ENCODE measurements at regions not wholly inside any gene's neighbourhood (a gene's known extent, or its start where the extent isn't known, plus 50 kb on each side); places are given as distances from the start of the nearest gene placed in this dataset.

DNA sequence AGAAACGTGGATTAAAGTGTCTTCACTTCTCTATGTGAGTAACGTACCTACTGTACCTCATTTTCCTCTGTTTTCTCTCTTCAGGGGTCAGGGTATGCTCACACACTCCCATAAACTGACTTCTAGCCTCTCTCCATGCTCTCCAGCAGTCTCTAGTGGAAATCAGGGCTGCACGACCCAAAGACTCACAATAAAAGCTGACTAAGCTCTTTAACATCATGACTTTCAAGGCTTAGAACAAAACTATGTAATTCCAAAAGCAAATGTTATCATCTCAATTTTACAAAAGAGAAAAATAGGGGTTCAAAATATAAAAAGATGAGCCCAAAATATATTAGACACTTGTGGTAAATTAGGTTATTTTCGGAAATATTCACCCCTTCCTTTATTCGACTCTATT lies 62.5 kb upstream of the KRTAP11-1 start:
- FAIRE-seq (no peak), DNase-seq (ENCODE audit: low read depth, low spot score) (no peak)
- dilution Hi-C loops (cut with MboI; ENCODE audit: extremely low pct_ligation_motif_present, low sequenced_read_pairs): no loop called here
- ChIA-PET POLR2A (no interaction called here), CTCF (no interaction called here)
- H3K27me3 ChIP-seq (ENCODE audit: control insufficient read depth in 2 of 2, insufficient read depth in 2 of 2, low read length in 2 of 2): no peaks in the 10 kb centered on the region
- H3K79me2 ChIP-seq (ENCODE audit: control insufficient read depth, insufficient read depth, low read length): no peaks in the 10 kb centered on the region
- BruUV-seq (replicated peaks): no TSS peak
- H3K9me3 ChIP-seq (replicated peaks; ENCODE audit: control insufficient read depth, insufficient read depth, low read length): peaks cover 7% of the 10 kb centered on the region
- no peak overlapping the region for H2AFZ ChIP-seq (ENCODE audit: low read depth, low read length)
- intact Hi-C loops (cut with micrococcal nuclease): no loop called here
- H4K20me1 ChIP-seq (replicated peaks; ENCODE audit: control insufficient read depth, extremely low read depth, insufficient read depth, low read length): no peaks in the 10 kb centered on the region
- H3K4me1 ChIP-seq (ENCODE audit: control insufficient read depth, extremely low read depth, insufficient read depth, low read length): no peaks in the 10 kb centered on the region
- no peak overlapping the region for H3K4me2 ChIP-seq (ENCODE audit: insufficient read depth, low read length)
- H3K27ac ChIP-seq (ENCODE audit: insufficient read depth, low read depth, low read length): no peak overlapping the region
- H3K9me1 ChIP-seq (replicated peaks; ENCODE audit: control insufficient read depth, extremely low read depth, insufficient read depth, low read length): no peaks in the 10 kb centered on the region
- no peaks in the 10 kb centered on the region for H3K36me3 ChIP-seq (ENCODE audit: control insufficient read depth in 2 of 2, extremely low read depth in 1 of 2, insufficient read depth in 2 of 2, low read length in 2 of 2)
- TF ChIP-seq GATA2 (IDR thresholded peaks at IDR 0.05; ENCODE audit: insufficient read depth, insufficient read length, low read depth, low read length): no peak
- TF ChIP-seq POLR2AphosphoS5 (IDR thresholded peaks at IDR 0.05; ENCODE audit: insufficient read depth, low read depth, low read length): no peak
- TF ChIP-seq, protein P1, sequence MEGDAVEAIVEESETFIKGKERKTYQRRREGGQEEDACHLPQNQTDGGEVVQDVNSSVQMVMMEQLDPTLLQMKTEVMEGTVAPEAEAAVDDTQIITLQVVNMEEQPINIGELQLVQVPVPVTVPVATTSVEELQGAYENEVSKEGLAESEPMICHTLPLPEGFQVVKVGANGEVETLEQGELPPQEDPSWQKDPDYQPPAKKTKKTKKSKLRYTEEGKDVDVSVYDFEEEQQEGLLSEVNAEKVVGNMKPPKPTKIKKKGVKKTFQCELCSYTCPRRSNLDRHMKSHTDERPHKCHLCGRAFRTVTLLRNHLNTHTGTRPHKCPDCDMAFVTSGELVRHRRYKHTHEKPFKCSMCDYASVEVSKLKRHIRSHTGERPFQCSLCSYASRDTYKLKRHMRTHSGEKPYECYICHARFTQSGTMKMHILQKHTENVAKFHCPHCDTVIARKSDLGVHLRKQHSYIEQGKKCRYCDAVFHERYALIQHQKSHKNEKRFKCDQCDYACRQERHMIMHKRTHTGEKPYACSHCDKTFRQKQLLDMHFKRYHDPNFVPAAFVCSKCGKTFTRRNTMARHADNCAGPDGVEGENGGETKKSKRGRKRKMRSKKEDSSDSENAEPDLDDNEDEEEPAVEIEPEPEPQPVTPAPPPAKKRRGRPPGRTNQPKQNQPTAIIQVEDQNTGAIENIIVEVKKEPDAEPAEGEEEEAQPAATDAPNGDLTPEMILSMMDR (IDR thresholded peaks at IDR 0.05; ENCODE audit: extremely low read depth in 1 of 2, insufficient read depth in 1 of 2, low read depth in 1 of 2, low read length in 2 of 2): no peak
- TF ChIP-seq FOS (IDR thresholded peaks at IDR 0.05; ENCODE audit: borderline replicate concordance, insufficient read depth, low read length): no peak
- TF ChIP-seq MYC (IDR thresholded peaks at IDR 0.05; ENCODE audit: low read depth, low read length): no peak
- no peak for TF ChIP-seq POLR2A (IDR thresholded peaks at IDR 0.05; ENCODE audit: low read depth, low read length)
- TF ChIP-seq EZH2 (IDR thresholded peaks at IDR 0.05; ENCODE audit: borderline replicate concordance, low read depth, low read length, severe bottlenecking): no peak
- no peak overlapping the region for H3K4me3 ChIP-seq (replicated peaks in 1 of 3; ENCODE audit: insufficient read depth in 1 of 3, low read depth in 1 of 3, low read length in 3 of 3)
- H3K9ac ChIP-seq (replicated peaks; ENCODE audit: extremely low read depth, insufficient read depth, low read length): no peak overlapping the region

DNA sequence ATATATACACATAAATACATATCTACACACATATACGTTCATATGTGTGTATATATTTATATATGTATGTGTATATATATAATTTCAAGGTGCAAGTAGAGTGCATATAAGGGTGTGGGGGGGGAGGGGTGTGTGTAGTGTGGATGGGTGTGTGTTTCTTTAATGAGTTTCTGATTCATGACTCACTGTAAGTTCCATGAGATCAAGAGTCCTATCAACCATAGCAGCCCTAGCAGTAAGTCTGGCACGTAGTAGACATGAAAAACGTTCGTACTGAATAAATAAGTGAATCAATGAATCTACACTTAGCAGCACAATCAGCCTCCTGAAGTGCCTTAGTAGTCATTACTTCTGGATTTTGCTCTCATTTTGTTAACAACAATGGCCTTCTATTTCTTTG lies 61.9 kb upstream of the KRTAP11-1 start:
- H3K4me2 ChIP-seq (ENCODE audit: insufficient read depth, low read length): no peak overlapping the region
- H3K9ac ChIP-seq (replicated peaks; ENCODE audit: extremely low read depth, insufficient read depth, low read length): no peak overlapping the region
- no peaks in the 10 kb centered on the region for H4K20me1 ChIP-seq (replicated peaks; ENCODE audit: control insufficient read depth, extremely low read depth, insufficient read depth, low read length)
- TF ChIP-seq, protein P1 (IDR thresholded peaks at IDR 0.05; ENCODE audit: extremely low read depth in 1 of 2, insufficient read depth in 1 of 2, low read depth in 1 of 2, low read length in 2 of 2): no peak
- TF ChIP-seq GATA2 (IDR thresholded peaks at IDR 0.05; ENCODE audit: insufficient read depth, insufficient read length, low read depth, low read length) (no peak), JUN (IDR thresholded peaks at IDR 0.05; ENCODE audit: borderline replicate concordance, insufficient read depth, insufficient read length, low read depth) (no peak)
- TF ChIP-seq, protein P2, sequence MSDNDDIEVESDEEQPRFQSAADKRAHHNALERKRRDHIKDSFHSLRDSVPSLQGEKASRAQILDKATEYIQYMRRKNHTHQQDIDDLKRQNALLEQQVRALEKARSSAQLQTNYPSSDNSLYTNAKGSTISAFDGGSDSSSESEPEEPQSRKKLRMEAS (IDR thresholded peaks at IDR 0.05; ENCODE audit: insufficient read depth, insufficient read length): no peak
- H3K4me3 ChIP-seq (replicated peaks in 1 of 3; ENCODE audit: insufficient read depth in 1 of 3, low read depth in 1 of 3, low read length in 3 of 3): no peak overlapping the region
- H3K27ac ChIP-seq (ENCODE audit: insufficient read depth, low read depth, low read length): no peak overlapping the region
- no peaks in the 10 kb centered on the region for H3K4me1 ChIP-seq (ENCODE audit: control insufficient read depth, extremely low read depth, insufficient read depth, low read length)
- no peaks in the 10 kb centered on the region for H3K27me3 ChIP-seq (ENCODE audit: control insufficient read depth in 2 of 2, insufficient read depth in 2 of 2, low read length in 2 of 2)
- FAIRE-seq: no peak
- intact Hi-C loops (cut with micrococcal nuclease) (no loop called here), dilution Hi-C loops (cut with MboI; ENCODE audit: extremely low pct_ligation_motif_present, low sequenced_read_pairs) (no loop called here)
- no TSS peak for BruUV-seq (replicated peaks)
- H3K79me2 ChIP-seq (ENCODE audit: control insufficient read depth, insufficient read depth, low read length): no peaks in the 10 kb centered on the region
- H3K9me3 ChIP-seq (replicated peaks; ENCODE audit: control insufficient read depth, insufficient read depth, low read length): peaks cover 7% of the 10 kb centered on the region
- DNase-seq (ENCODE audit: low read depth, low spot score): no peak
- no peak overlapping the region for H2AFZ ChIP-seq (ENCODE audit: low read depth, low read length)
- POLR2A ChIA-PET: no interaction called here
- no peaks in the 10 kb centered on the region for H3K36me3 ChIP-seq (ENCODE audit: control insufficient read depth in 2 of 2, extremely low read depth in 1 of 2, insufficient read depth in 2 of 2, low read length in 2 of 2)
- H3K9me1 ChIP-seq (replicated peaks; ENCODE audit: control insufficient read depth, extremely low read depth, insufficient read depth, low read length): no peaks in the 10 kb centered on the region
- CTCF ChIA-PET: no interaction called here
